Right lobe of liver (tissue), 6 donors: ENCODE measurements at regions not wholly inside any gene's neighbourhood (a gene's known extent, or its start where the extent isn't known, plus 50 kb on each side); places are given as distances from the start of the nearest gene placed in this dataset.

ENCODE experiments used
- ATAC-seq, 4 donors: fragments of 200-7000 bp; cut with Tn5 transposase; one replicate each; pipeline ENCODE4 v1.9.1; 2020; ENCODE audit warnings: mild to moderate bottlenecking in 4 of 4, moderate library complexity in 4 of 4
- DNase-seq, 3 donors: peaks; one replicate each; pipeline ENCODE4 v3.0.0-alpha.2; 2020
- H3K27ac ChIP-seq, 3 donors: fragments of 200-600 bp; one replicate each; pipeline ENCODE4 v1.8.0; 2022
- H3K27me3 ChIP-seq, 2 donors: fragments of 200-600 bp; one replicate each; pipeline ENCODE4 v1.8.0; 2022
- H3K36me3 ChIP-seq, 4 donors: fragments of 200-600 bp; sonication (generic) in 1 of 4; one replicate each; pipeline versions ENCODE4 v1.5.1 to v1.8.0; 2017 to 2022; ENCODE audit warnings: control low read depth in 1 of 4
- H3K4me1 ChIP-seq, 4 donors: fragments of 200-600 bp; sonication (generic) in 1 of 4; one replicate each; pipeline versions ENCODE4 v1.5.1 to v1.8.0; 2017 to 2022; ENCODE audit warnings: control low read depth in 1 of 4
- H3K4me3 ChIP-seq, 3 donors: fragments of 200-600 bp; one replicate each; pipeline ENCODE4 v1.8.0; 2022
- H3K9me3 ChIP-seq, 4 donors: fragments of 200-600 bp; sonication (generic) in 1 of 4; one replicate each; pipeline versions ENCODE4 v1.5.1 to v1.8.0; 2017 to 2022; ENCODE audit warnings: control low read depth in 1 of 4
- CTCF ChIP-seq, 4 donors: fragments of 200-600 bp in 3 of 4; fragments of 450-650 bp in 1 of 4; IDR thresholded peaks; one replicate each; pipeline versions ENCODE4 v1.5.1 to v1.8.0; 2016 to 2022; ENCODE audit warnings: antibody characterized with exemption in 4 of 4, mild to moderate bottlenecking in 2 of 4
- POLR2A ChIP-seq: fragments of 450-650 bp; IDR thresholded peaks from one replicate; pipeline ENCODE4 v1.6.1; 2017; ENCODE audit warnings: antibody characterized with exemption, mild to moderate bottlenecking
- WGBS: methylation state at CpG from one replicate; pipeline ENCODE4 v1.1.6; 2018; ENCODE audit warnings: low coverage, low lambda C conversion rate; ENCODE audit not compliant: insufficient coverage; ENCODE audit errors: missing lambda C conversion rate; 5-methylcytosine and 5-hydroxymethylcytosine counted together
- intact Hi-C, 2 donors: fragments of 100-400 bp; cut with DNase I; formaldehyde crosslinking; loops; one replicate each; pipeline versions ENCODE4 v1.11.2 to v1.14.1; 2022
- donor health status: DM: no; HTN: yes; CAD: no.
- donor health status: DM: no; HTN: no; CAD: no.
- donor health status: DM: no; HTN: no; CAD: no.
- donor health status: DM: no; HTN: yes; CAD: no.
- donor health status: DM: no; HTN: yes; CAD: no.

GRCh38 chr14:97185186-97185585 is 388.0 kb downstream of the VRK1 start:
- Histone ChIP-seq H3K9me3 (no peaks in the 10 kb centered on the region), H3K27ac (no peak overlapping the region), H3K4me3 (no peak overlapping the region), H3K4me1 (no peaks in the 10 kb centered on the region), H3K36me3 (no peaks in the 10 kb centered on the region), H3K27me3 (no peaks in the 10 kb centered on the region)
- ATAC-seq = peak in 1 of 4 donors; percentile 46
- 12% methylated on average over 6 of the region's 6 CpGs for WGBS
- intact Hi-C loops = no loop called here
- no peak for TF ChIP-seq POLR2A
- peak; percentile 10 to 42 (median 30) for TF ChIP-seq CTCF (IDR thresholded peaks at IDR 0.05)
- no peak for DNase-seq

GRCh38 chr14:97187916-97188315 is 390.7 kb downstream of the VRK1 start:
- H3K4me1 ChIP-seq = no peaks in the 10 kb centered on the region
- no peak for ATAC-seq

GRCh38 chr14:97196336-97196735 is 399.2 kb downstream of the VRK1 start:
- Histone ChIP-seq H3K4me3 (no peak overlapping the region), H3K4me1 (no peaks in the 10 kb centered on the region), H3K36me3 (no peaks in the 10 kb centered on the region), H3K27me3 (no peaks in the 10 kb centered on the region), H3K27ac (no peak overlapping the region), H3K9me3 (no peaks in the 10 kb centered on the region)
- TF ChIP-seq CTCF (IDR thresholded peaks at IDR 0.05) (no peak), POLR2A (no peak)
- ATAC-seq = no peak
- intact Hi-C loops = no loop called here
- WGBS = 67% methylated on average over 2 of the region's 4 CpGs
- no peak for DNase-seq

More at GRCh38 chr14:97187916-97188315, 390.7 kb downstream of the VRK1 start:
- no peak overlapping the region for H3K27ac ChIP-seq
- TF ChIP-seq POLR2A (no peak), CTCF (IDR thresholded peaks at IDR 0.05) (no peak)
- DNase-seq = no peak
- no peak overlapping the region for H3K4me3 ChIP-seq
- H3K36me3 ChIP-seq = no peaks in the 10 kb centered on the region
- 19% methylated on average over 2 of the region's 2 CpGs for WGBS
- intact Hi-C loops = no loop called here
- no peaks in the 10 kb centered on the region for H3K9me3 ChIP-seq
- H3K27me3 ChIP-seq = no peaks in the 10 kb centered on the region

- DNase-seq (no peak), ATAC-seq (no peak)
- Histone ChIP-seq H3K9me3 (no peaks in the 10 kb centered on the region), H3K4me1 (no peaks in the 10 kb centered on the region), H3K4me3 (no peak overlapping the region), H3K27ac (no peak overlapping the region), H3K27me3 (no peaks in the 10 kb centered on the region), H3K36me3 (no peaks in the 10 kb centered on the region)
- TF ChIP-seq CTCF (IDR thresholded peaks at IDR 0.05) = no peak
- no peak for TF ChIP-seq POLR2A
- intact Hi-C loops = no loop called here
Measured at GRCh38 chr14:97198813-97199212, 401.6 kb downstream of the VRK1 start.

- no peak overlapping the region for H3K27ac ChIP-seq
- no peaks in the 10 kb centered on the region for H3K4me1 ChIP-seq
- H3K4me3 ChIP-seq = no peak overlapping the region
- H3K36me3 ChIP-seq = no peaks in the 10 kb centered on the region
- no peak for ATAC-seq
- no peak for TF ChIP-seq CTCF (IDR thresholded peaks at IDR 0.05)
- TF ChIP-seq POLR2A = no peak
- no peaks in the 10 kb centered on the region for H3K9me3 ChIP-seq
- intact Hi-C loops = no loop called here
- H3K27me3 ChIP-seq = no peaks in the 10 kb centered on the region
- WGBS = 57% methylated on average over 4 of the region's 4 CpGs
- DNase-seq = no peak
Measured at GRCh38 chr14:97200245-97200644, 403.1 kb downstream of the VRK1 start.
